Adipocyte (in vitro differentiated cells): ENCODE measurements at regions not wholly inside any gene's neighbourhood (a gene's known extent, or its start where the extent isn't known, plus 50 kb on each side); places are given as distances from the start of the nearest gene placed in this dataset.
A peak's percentile ranks its signal among the peaks of the same experiment; 100 is the strongest.

Source experiments
- DNase-seq: peaks from one replicate; pipeline ENCODE4 v3.0.0-alpha.2; 2015; ENCODE audit warnings: low read depth
- H3K27me3 ChIP-seq: replicated peaks from 2 replicates; pipeline ENCODE4 v1.7.0; 2013; ENCODE audit warnings: mild to moderate bottlenecking, low read length, moderate library complexity; ENCODE audit not compliant: control insufficient read depth, insufficient read depth
- H3K36me3 ChIP-seq: 2 replicates; pipeline ENCODE4 v1.7.0; 2013; ENCODE audit warnings: low read length, mild to moderate bottlenecking, moderate library complexity; ENCODE audit not compliant: control insufficient read depth, insufficient read depth, severe bottlenecking
- H3K4me1 ChIP-seq: 2 replicates; pipeline ENCODE4 v1.7.0; 2013; ENCODE audit warnings: mild to moderate bottlenecking, low read length, moderate library complexity; ENCODE audit not compliant: control insufficient read depth, insufficient read depth
- H3K4me3 ChIP-seq: 2 replicates; pipeline ENCODE4 v1.7.0; 2013; ENCODE audit warnings: mild to moderate bottlenecking, low read length, moderate library complexity
- H3K9ac ChIP-seq: 2 replicates; pipeline ENCODE4 v1.7.0; 2013; ENCODE audit warnings: mild to moderate bottlenecking, low read length, moderate library complexity
- H3K9me3 ChIP-seq: 2 replicates; pipeline ENCODE4 v1.7.0; 2013; ENCODE audit warnings: mild to moderate bottlenecking, low read length, moderate library complexity; ENCODE audit not compliant: control insufficient read depth

DNA sequence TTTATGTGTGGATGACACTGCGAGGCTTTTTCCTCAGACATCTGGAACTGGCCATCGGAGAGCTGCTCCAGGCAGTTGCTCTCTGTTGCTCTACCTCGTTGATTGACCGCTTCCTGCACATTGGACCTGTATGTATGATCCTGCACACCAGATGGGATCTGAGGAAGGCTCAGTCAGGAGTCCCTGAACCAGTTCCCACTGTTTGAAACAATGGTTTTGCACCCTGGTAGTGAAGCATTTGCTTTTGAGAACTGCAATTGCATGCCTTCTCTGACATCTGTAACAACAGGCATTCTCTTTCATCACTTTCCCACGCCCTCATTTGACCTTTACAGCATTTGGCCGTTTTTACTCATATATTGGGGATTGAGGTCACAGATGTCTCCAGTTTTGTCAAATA is 61.1 kb upstream of the NPAS1 start:
- H3K9me3 ChIP-seq: no peaks in the 10 kb centered on the region
- H3K27me3 ChIP-seq: no peaks in the 10 kb centered on the region
- no peaks in the 10 kb centered on the region for H3K36me3 ChIP-seq
- peak overlapping the region; percentile 16 for H3K4me3 ChIP-seq
- peak; percentile 62 for DNase-seq
- H3K9ac ChIP-seq: peak overlapping the region; percentile 44
- H3K4me1 ChIP-seq: peaks cover 33% of the 10 kb centered on the region

DNA sequence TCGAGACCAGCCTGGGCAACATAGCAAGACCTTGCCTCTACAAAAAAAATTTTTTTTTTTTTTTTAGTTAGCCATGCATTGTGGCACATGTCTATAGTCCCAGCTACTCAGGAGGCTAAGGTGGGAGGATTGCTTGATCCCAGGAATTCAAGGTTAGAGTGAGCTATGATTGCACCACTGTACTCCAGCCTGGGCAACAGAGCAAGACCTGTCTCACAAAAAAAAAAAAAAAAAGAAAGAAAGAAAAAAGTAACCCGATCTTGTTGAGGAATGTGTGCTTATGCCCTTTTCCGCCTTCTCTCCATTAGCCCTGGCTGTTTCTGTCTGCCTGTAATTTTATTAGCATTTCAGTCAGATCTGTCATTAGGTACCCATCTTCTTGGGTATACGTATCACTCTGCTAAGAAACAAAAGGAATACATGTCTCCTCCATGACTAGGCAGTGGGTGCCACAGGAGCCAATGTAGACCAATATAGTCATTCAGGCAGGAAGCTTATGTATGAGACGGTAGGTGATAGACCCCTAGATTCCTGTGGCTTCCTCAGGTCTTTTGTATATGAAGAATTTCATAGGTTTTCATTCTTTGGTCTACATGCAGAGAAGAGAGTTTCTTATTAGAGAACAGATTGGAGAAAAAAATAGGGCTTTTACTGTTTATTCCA is 59.6 kb upstream of the NPAS1 start:
- Histone ChIP-seq H3K36me3 (no peaks in the 10 kb centered on the region), H3K9ac (no peak overlapping the region), H3K27me3 (no peaks in the 10 kb centered on the region), H3K4me3 (no peak overlapping the region), H3K4me1 (peaks cover 34% of the 10 kb centered on the region), H3K9me3 (no peaks in the 10 kb centered on the region)
- no peak for DNase-seq

DNA sequence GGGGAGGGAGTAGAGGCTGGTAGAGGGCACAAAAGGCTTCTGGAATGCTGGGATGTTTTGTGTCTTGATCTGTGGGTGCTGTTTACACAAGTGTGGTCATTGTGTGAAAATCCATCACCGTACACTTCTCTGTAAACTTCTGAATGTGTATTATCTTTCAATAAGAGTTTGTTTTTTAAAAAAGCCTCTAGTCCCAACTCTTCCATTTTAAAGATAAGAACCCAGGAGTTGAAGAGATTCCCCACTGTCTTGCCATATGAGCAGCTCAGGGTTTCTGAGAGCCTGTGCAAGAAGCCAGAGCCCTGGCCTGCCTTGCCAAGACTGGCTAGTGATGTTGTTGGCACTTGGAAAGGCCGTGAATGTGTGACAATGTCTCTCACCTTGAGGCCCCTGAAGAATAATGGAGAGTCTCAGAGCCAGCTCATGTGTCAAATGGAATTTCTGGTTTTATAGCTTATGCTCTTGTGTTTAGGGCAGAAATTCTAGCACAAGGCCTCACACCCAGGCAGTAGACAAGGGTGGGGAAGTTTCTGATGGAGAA is 57.5 kb upstream of the NPAS1 start:
- Histone ChIP-seq H3K4me3 (no peak overlapping the region), H3K36me3 (peaks cover 5% of the 10 kb centered on the region), H3K4me1 (peaks cover 27% of the 10 kb centered on the region), H3K27me3 (no peaks in the 10 kb centered on the region), H3K9ac (peak overlapping the region; percentile 34), H3K9me3 (no peaks in the 10 kb centered on the region)
- no peak for DNase-seq

DNA sequence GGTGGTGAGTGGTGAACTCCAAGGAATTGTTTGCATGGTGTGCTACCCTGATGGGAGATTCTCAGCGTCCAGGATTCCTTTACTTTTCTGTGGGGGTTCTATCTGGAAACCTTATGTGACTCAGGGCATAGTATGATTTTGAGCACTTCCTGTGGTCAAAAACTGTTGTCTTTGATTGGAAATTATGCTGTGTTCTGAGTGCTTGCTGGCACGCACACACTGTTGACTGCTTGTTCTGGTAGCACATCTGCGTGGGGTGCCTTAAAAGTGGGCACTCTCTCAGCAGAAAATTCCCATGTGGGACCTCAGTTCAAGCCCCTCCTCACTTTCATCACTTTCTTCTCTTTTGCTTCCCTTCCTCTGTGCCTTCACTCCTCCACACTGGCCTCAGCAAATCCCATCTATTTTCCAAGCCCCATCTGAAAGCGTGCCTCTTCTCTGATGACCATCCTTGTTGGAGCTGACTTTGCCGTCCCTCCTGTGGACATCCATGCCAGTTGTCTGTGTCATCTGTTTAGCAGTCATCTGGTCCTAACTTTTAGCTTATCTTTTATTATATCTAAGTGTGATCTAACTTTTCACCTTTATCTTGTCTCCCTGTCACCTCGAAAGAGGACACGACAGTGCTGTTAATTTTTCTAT is 56.4 kb upstream of the NPAS1 start:
- peak overlapping the region; percentile 43 for H3K9ac ChIP-seq
- H3K4me3 ChIP-seq: peak overlapping the region; percentile 60
- H3K4me1 ChIP-seq: peaks cover 37% of the 10 kb centered on the region
- H3K9me3 ChIP-seq: no peaks in the 10 kb centered on the region
- H3K27me3 ChIP-seq: no peaks in the 10 kb centered on the region
- peak; percentile 85 for DNase-seq
- H3K36me3 ChIP-seq: peaks cover 5% of the 10 kb centered on the region

DNA sequence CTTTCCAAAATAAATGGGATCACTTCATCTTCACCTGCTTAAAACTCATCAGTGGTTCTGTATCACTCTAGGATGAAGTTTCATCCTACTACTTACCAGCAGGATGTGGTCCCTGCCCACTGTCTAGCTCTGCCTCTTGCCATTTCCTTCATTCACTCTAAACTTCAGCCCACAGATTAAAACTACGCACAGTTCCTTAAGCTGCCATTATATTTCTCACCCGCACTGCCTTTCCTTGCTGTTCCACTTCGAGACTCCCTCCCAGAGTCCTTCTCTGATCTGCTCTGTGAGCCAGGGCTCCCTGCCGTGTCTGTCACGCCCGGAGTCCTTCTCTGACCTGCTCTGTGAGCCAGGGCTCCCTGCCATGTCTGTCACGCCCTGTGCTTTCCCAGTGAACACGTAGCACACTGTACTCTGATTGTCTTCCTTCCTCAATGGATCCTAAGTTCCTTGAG is 52.0 kb upstream of the NPAS1 start:
- H3K27me3 ChIP-seq: no peaks in the 10 kb centered on the region
- peaks cover 5% of the 10 kb centered on the region for H3K36me3 ChIP-seq
- H3K9me3 ChIP-seq: no peaks in the 10 kb centered on the region
- H3K4me1 ChIP-seq: peaks cover 61% of the 10 kb centered on the region
- DNase-seq: no peak
- peak overlapping the region; percentile 55 for H3K9ac ChIP-seq
- H3K4me3 ChIP-seq: no peak overlapping the region
